ENCODE measurements at regions not wholly inside any gene's neighbourhood (a gene's known extent, or its start where the extent isn't known, plus 50 kb on each side); places are given as distances from the start of the nearest gene placed in this dataset.

DNA sequence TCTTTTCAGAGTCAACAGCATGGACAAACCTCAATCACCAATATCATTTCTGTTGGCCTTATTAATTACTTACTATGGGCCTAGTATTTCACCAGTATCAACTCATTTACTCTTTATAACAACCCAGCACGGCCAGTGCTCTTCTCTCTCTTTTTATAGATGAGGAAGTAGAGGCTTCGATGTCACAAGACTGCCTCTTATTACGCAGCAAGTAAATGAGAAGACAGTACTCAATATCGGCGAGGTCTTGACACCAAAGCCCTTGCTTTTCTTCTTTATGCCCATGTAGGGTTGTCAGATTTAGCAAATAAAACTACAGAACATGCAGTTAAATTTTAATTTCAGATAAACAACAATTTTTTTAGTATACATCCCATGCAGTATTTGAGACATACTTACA is 99.0 kb upstream of the KCNMB2 start:
- TF ChIP-seq, protein P1, sequence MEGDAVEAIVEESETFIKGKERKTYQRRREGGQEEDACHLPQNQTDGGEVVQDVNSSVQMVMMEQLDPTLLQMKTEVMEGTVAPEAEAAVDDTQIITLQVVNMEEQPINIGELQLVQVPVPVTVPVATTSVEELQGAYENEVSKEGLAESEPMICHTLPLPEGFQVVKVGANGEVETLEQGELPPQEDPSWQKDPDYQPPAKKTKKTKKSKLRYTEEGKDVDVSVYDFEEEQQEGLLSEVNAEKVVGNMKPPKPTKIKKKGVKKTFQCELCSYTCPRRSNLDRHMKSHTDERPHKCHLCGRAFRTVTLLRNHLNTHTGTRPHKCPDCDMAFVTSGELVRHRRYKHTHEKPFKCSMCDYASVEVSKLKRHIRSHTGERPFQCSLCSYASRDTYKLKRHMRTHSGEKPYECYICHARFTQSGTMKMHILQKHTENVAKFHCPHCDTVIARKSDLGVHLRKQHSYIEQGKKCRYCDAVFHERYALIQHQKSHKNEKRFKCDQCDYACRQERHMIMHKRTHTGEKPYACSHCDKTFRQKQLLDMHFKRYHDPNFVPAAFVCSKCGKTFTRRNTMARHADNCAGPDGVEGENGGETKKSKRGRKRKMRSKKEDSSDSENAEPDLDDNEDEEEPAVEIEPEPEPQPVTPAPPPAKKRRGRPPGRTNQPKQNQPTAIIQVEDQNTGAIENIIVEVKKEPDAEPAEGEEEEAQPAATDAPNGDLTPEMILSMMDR (IDR thresholded peaks at IDR 0.05; ENCODE audit: low read depth, low read length, missing control alignments), result no peak
- no peak overlapping the region for H3K4me3 ChIP-seq (ENCODE audit: low read depth, low read length)
- DNase-seq (ENCODE audit: low read depth), result no peak

DNA sequence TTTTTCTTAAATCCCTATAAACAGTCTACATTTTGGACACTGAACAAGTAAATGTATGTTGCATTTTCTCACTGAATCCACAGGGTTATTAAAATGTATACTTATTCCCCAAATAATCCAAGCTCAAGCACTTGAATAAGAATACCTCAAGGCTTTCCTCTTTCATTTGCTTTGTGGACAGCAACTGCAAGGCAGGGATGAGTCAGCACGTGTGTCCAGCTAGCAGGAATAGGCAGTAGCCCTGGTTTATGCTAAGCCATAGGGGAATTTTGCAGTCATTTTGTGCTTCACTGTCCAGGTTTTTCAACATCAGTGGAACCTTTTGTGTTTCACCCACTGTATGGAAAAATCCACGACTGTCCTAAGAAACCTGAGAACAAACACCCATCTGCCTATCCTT is 96.7 kb upstream of the KCNMB2 start:
- TF ChIP-seq, protein P1 (IDR thresholded peaks at IDR 0.05; ENCODE audit: low read depth, low read length, missing control alignments), result no peak
- H3K4me3 ChIP-seq (ENCODE audit: low read depth, low read length), result no peak overlapping the region
- no peak for DNase-seq (ENCODE audit: low read depth)

DNA sequence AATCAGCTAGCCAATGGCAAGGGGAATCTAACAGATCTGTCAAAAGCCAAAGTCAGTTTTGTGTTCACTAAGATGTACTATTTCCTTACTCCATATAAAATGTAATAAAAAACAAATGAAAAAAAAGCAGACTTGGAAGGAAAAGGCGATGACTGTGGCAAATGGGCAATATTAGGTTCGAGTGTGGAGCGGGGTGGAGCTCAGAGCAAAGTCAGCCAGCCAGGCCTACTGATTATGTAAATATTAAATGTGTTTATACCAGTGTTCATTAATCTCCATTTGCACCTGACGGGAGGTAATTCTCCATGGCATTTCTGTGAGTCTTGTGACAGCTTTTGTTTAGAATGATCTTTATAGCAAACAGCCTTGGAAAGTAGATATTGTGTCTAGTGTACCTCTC is 96.2 kb upstream of the KCNMB2 start:
- no peak for DNase-seq (ENCODE audit: low read depth)
- H3K4me3 ChIP-seq (ENCODE audit: low read depth, low read length), result no peak overlapping the region
- TF ChIP-seq, protein P1 (IDR thresholded peaks at IDR 0.05; ENCODE audit: low read depth, low read length, missing control alignments), result no peak

DNA sequence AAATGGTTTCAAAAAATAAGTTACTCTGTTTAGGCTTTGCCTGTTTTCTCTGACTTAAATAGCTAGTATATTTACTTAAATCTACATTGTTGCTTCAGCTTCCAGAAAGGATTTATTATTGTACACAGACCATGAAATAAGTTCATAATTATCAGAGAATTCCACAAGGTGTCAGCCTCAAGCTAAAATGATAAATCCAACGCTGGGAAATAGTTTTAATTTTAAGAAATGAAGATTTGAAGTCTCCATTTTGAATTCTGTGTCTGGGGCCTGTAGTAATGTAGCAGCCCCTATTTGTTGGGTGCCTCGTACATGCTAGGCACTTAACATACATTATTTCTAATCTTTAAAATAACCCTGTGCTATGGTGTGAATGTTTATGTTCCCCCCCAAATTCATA is 92.6 kb upstream of the KCNMB2 start:
- DNase-seq (ENCODE audit: low read depth), result no peak
- H3K4me3 ChIP-seq (ENCODE audit: low read depth, low read length), result no peak overlapping the region
- TF ChIP-seq, protein P1 (IDR thresholded peaks at IDR 0.05; ENCODE audit: low read depth, low read length, missing control alignments), result no peak

DNA sequence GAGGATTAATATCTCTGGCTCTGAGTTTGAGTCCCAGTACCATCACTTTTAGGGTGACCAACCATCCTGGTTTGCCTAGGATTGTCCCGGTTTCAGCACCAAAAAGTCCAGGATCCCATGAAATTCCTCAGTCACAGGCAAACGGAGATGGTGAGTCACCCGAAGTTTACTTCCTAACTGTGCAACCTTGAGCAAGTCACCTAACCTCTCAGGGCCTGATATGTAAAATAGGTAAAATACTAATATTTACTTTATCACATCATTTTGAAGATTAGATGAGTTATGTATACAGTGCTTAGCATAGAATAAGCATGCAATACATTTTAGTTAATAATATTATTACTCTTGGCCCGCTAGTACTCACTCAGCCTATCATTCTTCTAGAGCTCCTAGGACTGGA is 91.1 kb upstream of the KCNMB2 start:
- H3K4me3 ChIP-seq (ENCODE audit: low read depth, low read length), result no peak overlapping the region
- DNase-seq (ENCODE audit: low read depth), result no peak
- TF ChIP-seq, protein P1 (IDR thresholded peaks at IDR 0.05; ENCODE audit: low read depth, low read length, missing control alignments), result no peak

DNA sequence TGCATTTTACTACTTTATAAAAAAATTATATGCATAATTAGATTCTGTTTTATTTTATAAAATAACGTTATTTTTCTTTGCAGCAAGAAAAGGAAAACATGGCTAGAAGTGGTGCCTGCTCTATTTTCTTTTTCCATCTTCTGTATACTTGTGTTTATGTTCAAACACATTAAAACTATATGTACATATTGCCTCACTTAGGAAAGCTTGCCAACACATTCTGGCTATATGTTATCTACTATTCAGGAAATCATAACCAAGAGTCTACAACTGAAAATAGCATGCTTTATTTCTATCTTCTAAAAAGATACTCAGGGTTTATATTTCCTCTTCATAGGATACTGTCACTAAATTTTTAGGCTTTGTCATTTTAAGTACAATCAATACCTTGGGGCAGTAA is 90.2 kb upstream of the KCNMB2 start:
- TF ChIP-seq, protein P1 (IDR thresholded peaks at IDR 0.05; ENCODE audit: low read depth, low read length, missing control alignments), result no peak
- no peak for DNase-seq (ENCODE audit: low read depth)
- H3K4me3 ChIP-seq (ENCODE audit: low read depth, low read length), result no peak overlapping the region

DNA sequence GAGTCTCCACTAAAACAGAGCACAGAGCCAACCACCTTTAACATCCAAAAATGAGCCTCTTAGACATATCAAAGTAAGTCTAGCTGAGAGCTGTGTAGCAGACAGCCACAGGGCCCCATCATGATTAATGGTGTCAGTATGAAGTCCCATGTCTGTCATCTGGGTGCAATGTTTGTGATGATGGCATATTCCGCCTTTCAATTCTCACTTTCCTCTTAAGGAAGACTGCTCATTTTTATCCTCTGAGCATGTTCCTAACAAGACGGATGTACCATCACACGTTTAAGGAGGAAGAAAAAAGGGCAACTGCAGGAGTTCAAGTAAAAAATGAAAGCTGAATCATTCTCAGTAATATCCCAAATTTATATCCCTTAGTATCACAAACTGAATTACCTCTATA is 85.8 kb upstream of the KCNMB2 start:
- DNase-seq (ENCODE audit: low read depth), result no peak
- no peak overlapping the region for H3K4me3 ChIP-seq (ENCODE audit: low read depth, low read length)
- TF ChIP-seq, protein P1 (IDR thresholded peaks at IDR 0.05; ENCODE audit: low read depth, low read length, missing control alignments), result no peak

All from GM12864 (cell line).